Upper lobe of left lung (tissue), 4 donors: ENCODE measurements at regions not wholly inside any gene's neighbourhood (a gene's known extent, or its start where the extent isn't known, plus 50 kb on each side); places are given as distances from the start of the nearest gene placed in this dataset.

Experiments
- EP300 ChIP-seq, 4 donors: sonication (generic); formaldehyde crosslinking; IDR thresholded peaks; one replicate each; pipeline ENCODE4 v1.5.1; 2017; ENCODE audit warnings: antibody characterized with exemption in 4 of 4, control low read depth in 2 of 4
- POLR2A ChIP-seq, 4 donors: fragments of 450-650 bp; IDR thresholded peaks; one replicate each; pipeline ENCODE4 v1.5.1; 2016 to 2017; ENCODE audit warnings: antibody characterized with exemption in 4 of 4, mild to moderate bottlenecking in 2 of 4
- TF ChIP-seq, protein P1 (sequence below), 6 experiments: fragments of 450-650 bp in 4 of 6; fragments of 200-600 bp in 2 of 6; sonication (generic) in 2 of 6; IDR thresholded peaks; one replicate each; pipeline ENCODE4 v1.5.1; 2016 to 2019; ENCODE audit warnings: antibody characterized with exemption in 6 of 6

GRCh38 chr22:27583856-27584255, 217.7 kb downstream of the MN1 start:
- TF ChIP-seq, protein P1, sequence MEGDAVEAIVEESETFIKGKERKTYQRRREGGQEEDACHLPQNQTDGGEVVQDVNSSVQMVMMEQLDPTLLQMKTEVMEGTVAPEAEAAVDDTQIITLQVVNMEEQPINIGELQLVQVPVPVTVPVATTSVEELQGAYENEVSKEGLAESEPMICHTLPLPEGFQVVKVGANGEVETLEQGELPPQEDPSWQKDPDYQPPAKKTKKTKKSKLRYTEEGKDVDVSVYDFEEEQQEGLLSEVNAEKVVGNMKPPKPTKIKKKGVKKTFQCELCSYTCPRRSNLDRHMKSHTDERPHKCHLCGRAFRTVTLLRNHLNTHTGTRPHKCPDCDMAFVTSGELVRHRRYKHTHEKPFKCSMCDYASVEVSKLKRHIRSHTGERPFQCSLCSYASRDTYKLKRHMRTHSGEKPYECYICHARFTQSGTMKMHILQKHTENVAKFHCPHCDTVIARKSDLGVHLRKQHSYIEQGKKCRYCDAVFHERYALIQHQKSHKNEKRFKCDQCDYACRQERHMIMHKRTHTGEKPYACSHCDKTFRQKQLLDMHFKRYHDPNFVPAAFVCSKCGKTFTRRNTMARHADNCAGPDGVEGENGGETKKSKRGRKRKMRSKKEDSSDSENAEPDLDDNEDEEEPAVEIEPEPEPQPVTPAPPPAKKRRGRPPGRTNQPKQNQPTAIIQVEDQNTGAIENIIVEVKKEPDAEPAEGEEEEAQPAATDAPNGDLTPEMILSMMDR (IDR thresholded peaks at IDR 0.05) = no peak
- no peak for TF ChIP-seq POLR2A (IDR thresholded peaks at IDR 0.05)
- no peak for TF ChIP-seq EP300 (IDR thresholded peaks at IDR 0.05)
